H1 (cell line): ENCODE measurements at regions not wholly inside any gene's neighbourhood (a gene's known extent, or its start where the extent isn't known, plus 50 kb on each side); places are given as distances from the start of the nearest gene placed in this dataset.

Source experiments
- CTCF ChIA-PET: fragments of 300-600 bp; sonication (Branson Sonifier 250); formaldehyde crosslinking; loops from one replicate; lab custom pipeline; 2021; ENCODE audit not compliant: partially characterized antibody; lab: Charles Lee
- POLR2A ChIA-PET: fragments of 300-600 bp; sonication (Branson Sonifier 250); formaldehyde crosslinking; loops from one replicate; lab custom pipeline; 2021; ENCODE audit warnings: inconsistent platforms; ENCODE audit not compliant: partially characterized antibody; lab: Charles Lee
- DNase-seq, 2 experiments: peaks; one replicate each; pipeline versions ENCODE4 v3.0.0 to v3.0.0-alpha.2; 2010 to 2022; ENCODE audit warnings: low spot score in 2 of 2, low read depth in 1 of 2, mixed read lengths in 1 of 2
- FAIRE-seq: peaks from 2 replicates; lab custom pipeline; 2011; peaks lifted over from hg19 to GRCh38; lab: Jason Lieb, UNC
- H2AFZ ChIP-seq: 2 replicates; pipeline ENCODE4 v1.8.1; 2012; ENCODE audit warnings: low read length, inconsistent platforms
- H2AK5ac ChIP-seq: 2 replicates; pipeline ENCODE4 v1.6.1; 2013; ENCODE audit warnings: low read depth, low read length
- H2BK120ac ChIP-seq: replicated peaks from 2 replicates; pipeline ENCODE3; 2013; ENCODE audit warnings: low read depth, low read length, inconsistent platforms
- H2BK12ac ChIP-seq: 2 replicates; pipeline ENCODE4 v1.6.1; 2013; ENCODE audit warnings: low read depth, low read length
- H2BK15ac ChIP-seq: 2 replicates; pipeline ENCODE4 v1.6.1; 2013; ENCODE audit warnings: low read length
- H2BK20ac ChIP-seq: 2 replicates; pipeline ENCODE4 v1.6.1; 2013; ENCODE audit warnings: low read length
- H2BK5ac ChIP-seq: 2 replicates; pipeline ENCODE4 v1.6.1; 2013; ENCODE audit warnings: low read depth, low read length
- H3K14ac ChIP-seq: 2 replicates; pipeline ENCODE4 v1.6.1; 2013; ENCODE audit warnings: inconsistent platforms; ENCODE audit not compliant: insufficient read length
- H3K18ac ChIP-seq: 2 replicates; pipeline ENCODE4 v1.6.1; 2013; ENCODE audit warnings: low read length; ENCODE audit errors: extremely low read depth
- H3K23ac ChIP-seq: 2 replicates; pipeline ENCODE4 v1.6.1; 2013; ENCODE audit warnings: inconsistent platforms; ENCODE audit not compliant: insufficient read length
- H3K23me2 ChIP-seq: 2 replicates; pipeline ENCODE4 v1.6.1; 2013; ENCODE audit warnings: low read depth, low read length
- H3K27ac ChIP-seq: 2 replicates; pipeline ENCODE4 v1.6.1; 2011; ENCODE audit warnings: low read depth, low read length, inconsistent platforms
- H3K27me3 ChIP-seq, 4 experiments: replicated peaks in 1 of 4; 1 replicate in 1 of 4; 2 replicates in 3 of 4; pipeline versions ENCODE4 v1.6.1 to v1.8.1; 2011 to 2013; ENCODE audit warnings: low read length in 3 of 4, mild to moderate bottlenecking in 3 of 4, inconsistent platforms in 2 of 4, mixed read lengths in 2 of 4, moderate library complexity in 1 of 4; ENCODE audit not compliant: control insufficient read depth in 3 of 4, insufficient read depth in 3 of 4; ENCODE audit errors: extremely low read depth in 1 of 4
- H3K36me3 ChIP-seq, 4 experiments: 2 replicates each; pipeline versions ENCODE4 v1.6.1 to v1.8.1; 2011 to 2013; ENCODE audit warnings: mild to moderate bottlenecking in 4 of 4, low read length in 3 of 4, moderate library complexity in 2 of 4, control low read depth in 1 of 4, inconsistent platforms in 1 of 4; ENCODE audit not compliant: insufficient read depth in 4 of 4, control insufficient read depth in 2 of 4
- H3K4ac ChIP-seq: replicated peaks from 2 replicates; pipeline ENCODE3; 2013; ENCODE audit warnings: low read length, low read depth, mixed read lengths, inconsistent platforms; ENCODE audit not compliant: insufficient read length
- H3K4me1 ChIP-seq, 4 experiments: replicated peaks in 1 of 4; 1 replicate in 1 of 4; 2 replicates in 3 of 4; pipeline versions ENCODE4 v1.6.1 to v1.8.1; 2011 to 2013; ENCODE audit warnings: low read length in 3 of 4, inconsistent platforms in 2 of 4, mixed read lengths in 1 of 4; ENCODE audit not compliant: insufficient read depth in 4 of 4, control insufficient read depth in 3 of 4
- H3K4me2 ChIP-seq, 2 experiments: 2 replicates each; pipeline versions ENCODE4 v1.6.1 to v1.8.1; 2011 to 2013; ENCODE audit warnings: low read depth in 2 of 2, low read length in 2 of 2, control low read depth in 1 of 2, inconsistent platforms in 1 of 2, mild to moderate bottlenecking in 1 of 2; ENCODE audit not compliant: insufficient read depth in 1 of 2
- H3K4me3 ChIP-seq, 4 experiments: fragments of 200-600, 300-600 bp in 1 of 4; sonication (generic), shearing (Covaris generic), sonication (Bioruptor Twin) in 1 of 4; 2 replicates each; pipeline versions ENCODE4 v1.5.1 to v1.8.1; 2011 to 2016; ENCODE audit warnings: low read length in 4 of 4, low read depth in 3 of 4, control low read depth in 2 of 4, inconsistent platforms in 2 of 4, mild to moderate bottlenecking in 2 of 4, mixed read lengths in 1 of 4, moderate library complexity in 1 of 4; ENCODE audit not compliant: insufficient read depth in 2 of 4; ENCODE audit errors: extremely low read depth in 1 of 4
- H3K56ac ChIP-seq: replicated peaks from 2 replicates; pipeline ENCODE3; 2013; ENCODE audit warnings: low read depth, mild to moderate bottlenecking, mixed read lengths, low read length, inconsistent platforms; ENCODE audit not compliant: insufficient read length
- H3K79me1 ChIP-seq: 2 replicates; pipeline ENCODE4 v1.6.1; 2013; ENCODE audit warnings: low read depth, low read length, control low read depth
- H3K79me2 ChIP-seq, 2 experiments: 2 replicates each; pipeline versions ENCODE4 v1.6.1 to v1.8.1; 2012 to 2013; ENCODE audit warnings: low read length in 2 of 2, mild to moderate bottlenecking in 2 of 2, inconsistent platforms in 1 of 2; ENCODE audit not compliant: insufficient read depth in 2 of 2, control insufficient read depth in 1 of 2
- H3K9ac ChIP-seq, 4 experiments: replicated peaks in 1 of 4; 1 replicate in 1 of 4; 2 replicates in 3 of 4; pipeline versions ENCODE4 v1.6.1 to v1.8.1; 2011 to 2013; ENCODE audit warnings: low read depth in 3 of 4, low read length in 3 of 4, control low read depth in 2 of 4, mild to moderate bottlenecking in 2 of 4, moderate library complexity in 2 of 4, inconsistent platforms in 1 of 4; ENCODE audit errors: extremely low read depth in 1 of 4
- H3K9me3 ChIP-seq, 2 experiments: 2 replicates each; pipeline versions ENCODE4 v1.6.1 to v1.8.1; 2012 to 2013; ENCODE audit warnings: mild to moderate bottlenecking in 2 of 2, moderate library complexity in 2 of 2, control low read depth in 1 of 2, inconsistent platforms in 1 of 2, low read depth in 1 of 2, low read length in 1 of 2, mixed read lengths in 1 of 2; ENCODE audit not compliant: insufficient read depth in 2 of 2
- H4K20me1 ChIP-seq, 2 experiments: replicated peaks in 1 of 2; 2 replicates each; pipeline versions ENCODE3 to v1.8.1; 2011 to 2013; ENCODE audit warnings: inconsistent platforms in 2 of 2, low read length in 2 of 2, mild to moderate bottlenecking in 1 of 2; ENCODE audit not compliant: insufficient read depth in 2 of 2, control insufficient read depth in 1 of 2
- H4K5ac ChIP-seq: 2 replicates; pipeline ENCODE4 v1.6.1; 2013; ENCODE audit warnings: low read length, low read depth, mixed read lengths, inconsistent platforms; ENCODE audit not compliant: insufficient read length
- H4K8ac ChIP-seq: 2 replicates; pipeline ENCODE4 v1.8.0; 2013; ENCODE audit warnings: mild to moderate bottlenecking, moderate library complexity, low read length, inconsistent platforms; ENCODE audit not compliant: insufficient read depth; ENCODE audit errors: extremely low read depth
- H4K91ac ChIP-seq: replicated peaks from 2 replicates; pipeline ENCODE3; 2013; ENCODE audit warnings: low read length, mixed read lengths, inconsistent platforms; ENCODE audit not compliant: insufficient read length
- BACH1 ChIP-seq: IDR thresholded peaks from 2 replicates; pipeline ENCODE4 v1.6.1; 2012; ENCODE audit warnings: low read length, improper control_type of control experiment
- FOSL1 ChIP-seq: IDR thresholded peaks from 2 replicates; pipeline ENCODE4 v1.6.1; 2011; ENCODE audit warnings: mild to moderate bottlenecking, low read depth, low read length, moderate library complexity; ENCODE audit not compliant: insufficient read depth
- MAFK ChIP-seq: IDR thresholded peaks from 2 replicates; pipeline ENCODE4 v1.6.1; 2012; ENCODE audit warnings: low read depth, mild to moderate bottlenecking, improper control_type of control experiment, low read length
- RNF2 ChIP-seq: fragments of 200-900, 300-1000 bp; sonication (generic); IDR thresholded peaks from 2 replicates; pipeline ENCODE4 v1.7.1; 2016; ENCODE audit warnings: borderline replicate concordance, low read depth, mild to moderate bottlenecking, antibody characterized with exemption, low read length; ENCODE audit not compliant: poor library complexity, severe bottlenecking; ENCODE audit errors: missing control alignments
- RXRA ChIP-seq: IDR thresholded peaks from 2 replicates; pipeline ENCODE4 v1.6.1; 2011; ENCODE audit warnings: low read depth, mild to moderate bottlenecking, low read length, moderate library complexity; ENCODE audit not compliant: insufficient read depth
- TAF1 ChIP-seq: IDR thresholded peaks from 2 replicates; pipeline ENCODE4 v1.6.1; 2011; ENCODE audit warnings: mild to moderate bottlenecking, low read depth, low read length
- TEAD4 ChIP-seq: IDR thresholded peaks from 2 replicates; pipeline ENCODE4 v1.6.1; 2012; ENCODE audit warnings: low read depth, low read length, inconsistent platforms, mixed read lengths
- WGBS, 2 experiments: shearing (Covaris generic) in 1 of 2; methylation state at CpG; one replicate each; pipeline versions ENCODE4 v1.1.6 to v1.1.7; 2013 to 2015; ENCODE audit warnings: low lambda C conversion rate in 2 of 2, mixed read lengths in 2 of 2, inconsistent platforms in 1 of 2, low coverage in 1 of 2, missing lambda C conversion rate in 1 of 2; ENCODE audit not compliant: insufficient replicate concordance in 2 of 2, insufficient coverage in 1 of 2, insufficient read length in 1 of 2; ENCODE audit errors: extremely low coverage in 1 of 2, missing lambda C conversion rate in 1 of 2; 5-methylcytosine and 5-hydroxymethylcytosine counted together

GRCh38 chr18:7307526-7307925 lies 76.6 kb downstream of the LRRC30 start:
- Histone ChIP-seq H4K91ac (no peak overlapping the region), H3K4me1 (no peaks in the 10 kb centered on the region), H2AK5ac (no peak overlapping the region), H3K4me3 (no peak overlapping the region), H4K5ac (no peak overlapping the region), H3K4ac (no peak overlapping the region), H2BK12ac (no peak overlapping the region), H3K9ac (no peak overlapping the region), H3K27me3 (no peaks in the 10 kb centered on the region), H3K18ac (no peak overlapping the region), H3K9me3 (no peaks in the 10 kb centered on the region), H3K27ac (no peak overlapping the region), H2AFZ (no peak overlapping the region), H3K14ac (no peak overlapping the region), H3K4me2 (no peak overlapping the region), H3K56ac (no peak overlapping the region), H2BK20ac (no peak overlapping the region), H4K8ac (no peak overlapping the region; the same call in 1 of the 2 replicates), H2BK15ac (no peak overlapping the region), H4K20me1 (no peaks in the 10 kb centered on the region), H3K79me2 (no peaks in the 10 kb centered on the region), H3K23me2 (no peaks in the 10 kb centered on the region; the same call in 1 of the 2 replicates), H3K23ac (no peak overlapping the region), H3K79me1 (no peaks in the 10 kb centered on the region), H2BK5ac (no peak overlapping the region), H3K36me3 (no peaks in the 10 kb centered on the region), H2BK120ac (no peak overlapping the region)
- TF ChIP-seq TEAD4 (no peak), RNF2 (no peak), FOSL1 (no peak), MAFK (no peak), TAF1 (no peak), RXRA (no peak), BACH1 (no peak)
- no peak for FAIRE-seq
- ChIA-PET CTCF (no interaction called here), POLR2A (no interaction called here)
- DNase-seq = no peak
- 90% methylated on average over 8 of the region's 8 CpGs; no CpG with 5 or more reads in 1 of the 2 experiments for WGBS, 2 experiments
